ENCODE measurements at regions not wholly inside any gene's neighbourhood (a gene's known extent, or its start where the extent isn't known, plus 50 kb on each side); places are given as distances from the start of the nearest gene placed in this dataset.

DNA sequence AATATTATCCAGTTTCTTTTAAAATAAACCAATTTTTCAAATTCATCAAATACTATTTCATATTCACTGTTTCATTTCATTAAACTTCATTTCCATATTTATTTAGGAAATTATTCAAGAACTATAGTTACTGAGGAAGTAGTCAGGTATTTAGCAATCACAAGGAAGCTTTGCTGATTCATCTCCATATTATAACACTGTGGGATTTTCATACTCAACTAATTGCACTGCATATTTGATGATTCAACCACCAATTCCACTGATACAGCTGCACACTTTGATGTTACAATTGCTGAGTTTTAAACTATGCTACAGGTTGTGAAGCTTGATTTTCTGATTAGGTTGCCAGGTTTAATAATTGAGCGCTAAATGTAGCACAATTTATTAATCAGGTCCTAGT lies 556.8 kb upstream of the SLITRK1 start:
- no peak for DNase-seq

DNA sequence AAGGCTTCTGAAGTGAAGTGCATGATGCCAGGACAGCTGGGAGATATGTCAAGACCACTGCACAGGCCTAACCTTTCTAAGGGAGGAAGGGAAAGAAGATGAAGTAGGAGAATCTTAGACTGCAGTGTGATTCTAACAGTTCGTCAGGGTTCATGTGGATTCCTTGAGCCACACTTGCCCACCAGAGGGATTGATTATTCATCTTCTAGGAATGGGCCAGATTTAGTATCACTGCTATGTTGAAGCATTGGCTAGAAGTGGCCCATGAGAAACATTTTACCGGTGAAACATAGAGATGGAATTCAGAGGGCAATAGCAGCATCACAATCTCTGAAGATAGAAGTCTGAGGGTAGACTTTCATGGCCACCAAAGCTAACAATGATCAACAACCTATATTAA lies 550.8 kb upstream of the SLITRK1 start:
- DNase-seq = no peak

DNA sequence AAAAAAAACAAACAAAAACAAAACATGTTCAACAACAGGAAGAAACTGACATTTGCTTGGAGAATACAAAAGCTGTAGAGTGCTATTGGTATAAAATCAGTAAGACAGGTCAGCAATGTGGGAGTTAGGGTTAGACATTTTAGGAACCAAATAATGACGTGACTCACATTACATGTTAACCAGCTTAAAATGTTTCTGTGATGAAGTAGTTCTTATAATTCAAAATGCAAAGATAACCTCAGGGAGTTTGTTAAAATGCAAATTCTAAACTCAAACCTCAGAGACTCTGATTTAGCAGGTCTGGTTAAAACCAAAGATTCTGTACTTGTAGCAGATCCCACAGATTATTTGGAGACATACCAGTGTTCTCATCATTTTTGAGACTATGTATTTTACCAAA lies 549.4 kb upstream of the SLITRK1 start:
- no peak for DNase-seq

DNA sequence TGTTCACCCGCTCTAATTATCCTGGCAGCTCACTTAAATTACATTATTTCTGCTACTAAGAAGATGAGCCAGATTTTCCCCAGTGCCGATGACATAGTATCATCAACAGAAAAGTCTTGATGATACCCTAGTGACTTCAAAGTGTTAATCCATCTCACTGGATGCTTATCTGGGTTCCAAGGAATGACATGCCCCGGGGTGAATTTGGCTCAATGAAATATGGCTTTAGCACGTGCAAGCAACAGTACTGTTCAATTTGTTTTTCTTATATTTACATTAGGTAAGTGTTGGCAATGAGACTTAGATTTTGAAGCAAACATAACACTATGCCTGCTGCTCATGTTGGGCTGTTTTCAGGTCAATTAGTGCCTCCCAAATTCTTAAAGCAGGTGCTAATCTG lies 548.2 kb upstream of the SLITRK1 start:
- DNase-seq = no peak

DNA sequence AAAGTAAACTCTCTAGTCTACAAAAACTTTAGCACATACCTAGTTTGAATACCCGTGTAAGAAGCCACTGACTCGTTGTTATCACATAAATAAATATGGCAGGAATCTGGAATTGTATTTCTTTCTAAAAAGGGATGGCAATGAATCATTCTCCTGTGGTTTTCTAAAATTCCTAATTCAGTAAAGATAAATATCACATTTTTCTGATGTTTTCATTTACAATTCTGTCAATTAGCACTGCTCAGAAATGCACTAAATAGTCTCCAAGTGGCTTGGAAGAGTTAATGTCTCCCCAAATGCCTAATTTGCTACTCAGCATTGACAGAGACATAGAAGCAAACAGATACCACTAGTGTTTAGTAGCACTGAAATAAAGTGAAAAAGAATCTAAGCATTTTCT lies 547.7 kb upstream of the SLITRK1 start:
- no peak for DNase-seq

DNA sequence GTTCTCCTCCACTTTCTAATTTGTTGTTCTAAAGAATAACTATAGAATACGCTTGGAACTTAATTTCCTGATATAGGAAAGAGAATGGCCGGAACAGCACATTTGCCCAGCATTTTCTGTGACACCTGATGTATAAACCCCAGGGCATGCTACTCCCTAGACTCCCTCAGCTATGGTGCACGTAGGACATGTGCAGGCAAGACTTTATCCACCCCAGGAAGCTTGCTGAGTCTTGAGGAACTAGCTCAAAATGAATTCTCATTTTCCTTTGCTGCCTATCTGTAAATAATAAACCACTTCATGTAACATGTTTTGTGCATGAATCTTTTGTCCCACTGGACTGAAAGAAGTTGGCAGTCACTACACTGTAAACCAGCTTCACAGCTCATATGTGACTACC lies 535.8 kb upstream of the SLITRK1 start:
- DNase-seq = no peak

DNA sequence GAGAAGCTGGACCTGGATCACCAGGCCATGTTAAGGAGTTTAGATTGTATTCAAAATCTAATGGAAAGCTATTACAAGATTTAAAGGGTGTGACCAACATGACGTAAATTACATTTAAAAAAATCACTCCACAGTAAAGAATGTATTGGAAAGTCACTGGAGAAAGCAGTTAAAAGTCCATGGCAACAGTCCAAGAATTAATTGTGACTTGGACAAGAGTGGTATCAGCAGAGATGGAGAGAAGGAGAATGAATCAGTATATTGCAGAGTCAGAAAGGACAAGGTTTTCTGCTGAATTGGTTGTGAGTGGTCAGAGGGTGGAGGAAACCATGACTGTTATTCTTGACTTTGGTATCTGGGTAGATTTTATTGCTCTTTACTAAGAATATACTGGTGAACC lies 535.1 kb upstream of the SLITRK1 start:
- no peak for DNase-seq

DNA sequence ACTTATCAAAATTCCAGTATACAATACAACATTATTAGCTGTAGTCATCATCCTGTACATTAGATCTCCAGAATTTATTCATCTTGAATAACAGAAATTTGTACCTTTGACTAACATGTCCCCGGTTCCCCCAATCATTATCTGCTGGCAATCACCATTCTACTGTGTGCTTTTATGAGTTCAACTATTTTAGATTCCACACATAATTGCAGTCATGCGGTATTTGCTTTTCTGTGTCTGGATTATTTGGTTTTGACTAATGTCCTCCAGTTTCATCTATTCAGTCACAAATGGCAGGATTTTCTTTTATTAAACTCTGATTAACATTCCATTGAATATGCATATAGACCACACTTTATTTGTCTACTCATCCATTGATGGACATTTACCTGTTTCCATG lies 530.7 kb upstream of the SLITRK1 start:
- no peak for DNase-seq

DNA sequence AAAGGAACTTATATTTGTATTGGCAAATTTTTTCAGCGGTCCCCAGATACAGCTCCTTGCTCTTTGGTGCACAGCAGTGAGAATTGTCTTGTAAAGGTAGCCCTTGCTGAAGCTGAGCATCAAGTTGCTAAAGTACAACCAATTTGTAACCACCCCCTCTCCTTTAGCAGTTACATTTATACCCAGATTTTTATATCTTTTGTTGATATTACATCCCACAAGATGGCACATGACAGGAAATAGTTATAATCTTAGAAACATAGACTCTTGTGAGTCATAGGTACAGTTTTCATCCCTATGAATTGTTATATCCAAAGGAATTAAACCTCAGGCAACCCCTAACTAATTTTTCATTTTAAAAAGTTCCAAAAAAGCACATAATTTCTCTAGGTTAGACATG lies 523.0 kb upstream of the SLITRK1 start:
- DNase-seq = no peak

DNA sequence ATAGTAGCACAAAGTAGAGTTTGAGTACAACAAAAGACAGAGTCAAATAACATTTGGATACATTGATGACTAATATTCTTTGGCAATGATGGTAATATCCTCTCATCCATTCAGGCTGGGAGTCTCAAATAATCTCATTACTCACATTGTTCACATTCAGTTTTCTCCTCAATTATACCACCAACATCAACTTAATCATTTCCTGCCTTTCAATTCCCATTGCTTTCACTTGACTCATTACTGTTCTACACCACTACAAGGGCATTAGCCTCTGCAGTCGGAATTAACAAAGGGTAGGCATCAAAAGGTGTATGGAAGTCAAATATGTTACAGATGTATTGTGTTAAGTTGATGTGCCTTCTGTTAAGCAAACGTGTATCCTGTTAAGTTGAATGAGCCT lies 518.4 kb upstream of the SLITRK1 start:
- no peak for DNase-seq

DNA sequence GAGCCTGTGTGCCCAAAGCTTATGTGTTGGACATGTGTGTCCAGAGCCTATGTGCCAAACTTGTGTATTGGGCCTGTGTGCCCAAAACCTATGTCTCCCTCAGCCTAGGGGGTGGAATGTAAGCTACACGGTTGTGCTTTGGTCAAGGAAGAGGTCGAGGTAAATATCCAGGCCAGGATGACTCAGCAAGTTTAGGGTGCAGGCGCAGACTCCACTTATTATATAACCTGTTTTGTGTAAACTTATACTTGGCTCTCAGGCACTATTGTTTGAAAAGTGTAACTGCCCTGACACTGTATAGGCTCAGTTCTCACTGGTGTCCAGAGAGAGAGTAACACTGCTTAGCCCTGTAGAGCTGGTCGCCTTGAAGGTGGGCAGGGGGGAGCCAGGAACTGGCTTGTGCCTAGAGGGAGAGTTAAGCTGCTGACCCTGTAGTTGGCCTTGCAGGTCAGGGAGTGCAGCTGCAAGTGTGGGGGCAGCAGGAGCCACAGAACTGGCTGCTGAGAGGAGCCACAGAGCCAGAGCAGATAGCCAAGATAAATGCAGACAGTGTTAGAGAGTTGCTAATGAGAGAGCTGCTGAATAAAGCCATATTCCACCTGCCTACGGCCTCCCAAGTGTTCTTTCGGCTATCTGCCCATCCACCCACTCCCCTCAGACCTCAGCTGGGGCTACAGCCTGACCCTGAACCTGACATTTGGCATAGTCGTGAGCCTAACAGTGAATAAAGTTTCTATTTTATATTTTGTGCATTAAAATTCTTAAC lies 517.2 kb upstream of the SLITRK1 start:
- no peak for DNase-seq

DNA sequence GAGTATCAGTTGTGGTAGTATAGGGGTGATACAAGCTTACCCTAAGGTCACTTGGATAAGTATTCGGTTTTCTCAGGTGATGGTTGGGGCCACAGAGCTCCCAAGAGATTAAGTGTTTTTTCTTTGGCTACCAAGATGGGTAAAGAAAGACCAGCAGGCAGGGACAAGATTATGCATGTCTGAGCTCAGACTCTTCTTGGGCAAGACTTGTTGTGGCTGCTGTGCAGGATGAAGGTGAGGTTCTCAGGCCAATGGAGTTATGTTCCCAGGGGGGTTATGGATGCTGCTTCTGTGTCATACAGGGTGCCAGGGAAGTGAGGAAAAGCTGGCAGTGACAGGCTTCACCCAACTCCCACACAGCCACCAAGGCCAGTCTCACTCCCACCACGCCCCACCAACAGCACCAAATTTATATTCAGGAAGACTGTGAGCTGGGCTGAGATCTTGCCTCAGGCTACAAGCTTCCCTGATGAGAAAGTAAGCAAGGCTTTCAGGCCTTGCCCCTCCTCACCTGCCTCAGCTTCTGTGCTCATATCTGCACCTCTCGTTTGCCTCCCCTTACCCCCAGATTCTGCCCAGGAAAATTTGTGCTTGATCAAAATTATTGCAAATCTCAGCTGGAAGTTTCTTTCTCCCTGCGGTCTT lies 511.8 kb upstream of the SLITRK1 start:
- no peak for DNase-seq

DNA sequence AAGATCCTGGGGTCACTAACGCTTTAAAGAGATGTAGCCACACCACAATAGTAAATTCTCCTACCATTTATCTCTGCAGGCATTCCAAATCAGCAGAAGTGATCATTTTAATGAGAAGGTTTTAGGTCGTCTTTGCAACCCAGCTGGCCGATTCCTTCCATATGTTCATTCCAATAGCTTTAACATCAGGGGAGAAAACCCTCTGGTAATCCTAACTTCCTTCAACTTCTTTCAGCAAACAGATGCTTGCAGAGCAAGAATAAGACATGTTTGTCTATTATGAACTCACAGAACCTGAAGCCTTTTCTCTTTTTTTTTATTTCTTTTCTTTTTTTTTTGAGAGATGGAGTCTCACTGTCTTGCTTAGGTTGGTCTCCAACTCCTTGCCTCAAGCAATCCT lies 498.6 kb upstream of the SLITRK1 start:
- DNase-seq = peak; percentile 9

DNA sequence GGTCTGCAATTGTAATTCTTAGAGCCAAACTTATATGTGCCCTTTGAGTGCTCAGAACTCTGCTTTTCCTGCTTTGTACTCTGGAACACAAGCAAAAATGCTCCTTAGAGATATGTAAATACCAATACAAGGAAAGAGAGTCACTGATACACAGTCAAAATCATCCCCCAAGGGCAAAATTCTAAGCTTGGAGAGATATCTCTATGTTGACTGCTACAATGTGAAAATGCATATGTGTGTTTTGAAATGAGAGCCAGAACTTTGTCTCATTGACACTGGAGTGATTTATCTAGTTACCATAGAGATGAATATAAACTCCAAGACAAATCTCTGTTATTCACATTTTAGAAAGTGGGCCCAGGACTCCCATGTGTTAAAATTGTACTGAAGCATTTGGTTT lies 494.8 kb upstream of the SLITRK1 start:
- DNase-seq = peak; percentile 72

DNA sequence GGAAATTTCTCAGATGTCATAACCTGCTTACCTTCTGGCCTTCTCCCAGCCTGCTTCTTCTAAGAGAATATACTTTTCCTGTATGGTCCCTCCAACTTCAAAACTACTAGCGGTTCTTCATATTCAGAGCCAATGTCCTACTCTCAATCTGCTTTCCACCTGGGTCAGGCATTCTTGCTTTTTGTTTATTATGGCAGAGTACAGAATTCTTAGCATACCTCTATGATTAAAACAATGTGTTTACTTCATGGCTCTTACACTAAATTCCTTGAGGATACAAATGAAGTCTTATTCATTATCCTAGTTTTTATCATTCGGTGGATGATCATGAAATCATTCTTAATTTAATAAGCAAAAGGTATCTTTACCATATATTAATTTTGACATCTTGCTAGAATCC lies 484.2 kb upstream of the SLITRK1 start:
- DNase-seq = no peak

DNA sequence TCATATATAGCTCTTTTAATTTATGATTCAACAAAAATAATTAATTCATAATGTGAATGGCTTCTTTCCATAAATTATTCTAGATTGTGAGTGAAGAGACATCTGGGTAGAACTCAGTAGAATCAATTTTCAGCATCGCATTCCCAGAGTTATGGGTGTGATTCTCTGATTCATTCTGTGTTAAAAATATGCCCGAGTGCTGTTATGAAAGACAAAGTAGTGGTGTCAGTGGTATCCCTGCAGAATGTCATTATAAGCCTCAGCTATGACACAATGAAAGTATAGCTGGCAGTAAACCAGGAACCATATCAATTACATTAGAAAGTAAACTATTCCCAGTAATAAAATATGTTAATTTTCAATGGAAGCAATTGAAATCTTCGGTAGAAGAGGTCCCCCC lies 480.5 kb upstream of the SLITRK1 start:
- no peak for DNase-seq

DNA sequence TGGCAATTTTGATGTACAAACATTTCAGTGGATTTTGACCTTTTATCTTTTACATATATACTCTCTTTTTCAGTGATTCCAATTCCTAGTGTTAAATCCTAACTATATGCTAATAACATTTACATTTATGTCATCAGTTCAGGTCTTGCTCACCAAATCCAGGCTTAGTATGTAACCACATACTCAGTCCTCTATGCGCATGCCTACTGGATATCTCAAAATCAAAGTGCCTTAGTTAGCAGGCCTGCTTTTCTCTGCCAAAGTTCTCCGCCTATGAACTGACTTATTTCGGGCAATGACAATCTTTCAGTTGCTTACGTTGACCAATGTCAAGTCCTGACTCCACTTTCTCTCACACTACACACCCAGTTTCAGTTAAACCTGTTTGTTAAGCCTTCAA lies 478.5 kb upstream of the SLITRK1 start:
- DNase-seq = no peak

DNA sequence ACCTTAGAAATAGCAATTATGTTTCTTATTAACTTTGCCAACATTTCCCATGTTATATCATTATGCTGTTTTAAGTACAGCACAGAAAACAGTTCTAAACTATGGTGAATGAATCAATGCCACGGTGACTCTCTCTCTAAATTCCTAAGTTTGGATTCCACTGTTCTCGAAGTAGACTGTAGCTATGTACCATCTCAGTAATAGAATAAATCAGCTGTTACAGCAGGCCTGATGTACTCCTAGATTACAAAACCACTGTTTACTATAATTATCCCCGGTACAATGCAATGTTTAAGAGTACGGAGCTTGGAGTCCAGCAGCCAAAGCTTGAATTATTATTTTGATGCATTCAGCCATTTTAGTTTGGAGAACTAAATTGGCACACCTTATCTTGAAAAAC lies 476.3 kb upstream of the SLITRK1 start:
- DNase-seq = no peak

DNA sequence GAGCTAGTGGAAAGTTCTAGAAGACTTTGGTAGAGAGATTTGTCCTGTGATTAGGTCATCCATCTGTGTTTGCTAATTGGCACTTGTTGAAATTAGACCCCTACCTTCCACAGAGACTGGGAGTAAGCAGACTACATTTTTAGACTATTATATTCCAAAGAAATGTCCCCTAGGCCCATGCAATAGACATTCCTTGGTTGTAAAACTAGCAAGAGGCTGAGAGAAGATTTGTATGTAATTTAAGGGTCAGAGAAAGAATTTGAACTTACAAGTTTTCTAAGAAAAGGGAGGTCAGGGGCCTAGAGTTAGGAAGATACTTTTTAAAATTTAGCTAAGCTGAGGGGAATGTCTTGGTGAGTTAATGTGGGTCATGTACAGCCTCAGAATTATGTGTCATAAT lies 470.7 kb upstream of the SLITRK1 start:
- no peak for DNase-seq

DNA sequence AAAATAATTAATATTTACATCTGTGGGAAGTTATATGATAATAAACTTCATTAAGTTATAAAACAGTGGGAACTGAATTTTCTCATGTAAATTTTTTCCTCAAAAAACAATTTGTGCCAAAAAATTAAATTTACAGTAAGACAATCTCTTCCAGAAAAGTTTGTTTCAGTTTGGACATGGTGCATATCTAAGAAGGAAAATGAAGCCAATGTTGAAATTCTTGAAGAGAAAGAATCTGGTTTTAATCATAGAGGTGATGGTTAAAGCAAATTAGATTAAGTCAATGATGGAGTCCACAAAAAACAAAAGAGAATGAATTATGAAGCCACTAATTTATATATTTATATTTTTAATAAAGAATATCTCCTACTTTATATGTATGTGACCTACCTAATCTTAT lies 457.2 kb upstream of the SLITRK1 start:
- DNase-seq = no peak

DNA sequence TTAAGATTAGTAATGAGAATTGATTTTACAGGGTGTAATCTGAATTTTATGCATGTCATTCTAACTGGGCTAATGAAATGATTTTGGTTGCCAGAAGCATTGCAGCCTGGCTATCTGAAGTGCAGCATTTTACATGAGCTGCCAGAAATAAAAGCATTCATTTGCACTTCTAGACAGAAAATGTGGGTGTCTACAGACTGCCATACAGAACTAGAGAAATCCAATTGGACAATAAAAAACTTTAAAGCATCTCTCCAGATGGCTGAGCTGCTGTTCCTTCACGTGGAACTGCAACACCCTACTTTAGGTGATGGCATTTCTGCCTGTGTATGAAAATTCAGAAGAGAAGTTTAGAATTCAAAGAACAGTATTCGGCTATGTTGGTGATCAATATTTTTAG lies 450.1 kb upstream of the SLITRK1 start:
- no peak for DNase-seq

DNA sequence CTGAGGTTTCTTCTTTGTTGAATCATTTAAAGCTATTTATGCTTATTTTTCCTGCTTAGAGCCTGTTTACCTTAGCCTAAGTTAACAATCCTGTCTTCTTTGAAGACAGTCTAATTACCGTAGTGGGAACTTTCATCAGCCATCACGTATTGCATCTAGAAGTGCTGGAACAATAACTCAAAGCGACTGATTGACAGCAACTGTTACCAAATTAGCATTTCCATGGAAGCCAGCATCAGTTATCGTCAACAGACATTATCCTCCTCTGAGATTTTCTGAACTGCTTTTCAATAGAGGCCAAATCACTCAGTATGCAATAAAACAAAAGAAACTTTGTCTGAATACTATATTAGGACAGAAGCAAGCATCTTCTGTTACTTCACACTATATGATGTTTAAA lies 433.3 kb upstream of the SLITRK1 start:
- peak; percentile 11 for DNase-seq

DNA sequence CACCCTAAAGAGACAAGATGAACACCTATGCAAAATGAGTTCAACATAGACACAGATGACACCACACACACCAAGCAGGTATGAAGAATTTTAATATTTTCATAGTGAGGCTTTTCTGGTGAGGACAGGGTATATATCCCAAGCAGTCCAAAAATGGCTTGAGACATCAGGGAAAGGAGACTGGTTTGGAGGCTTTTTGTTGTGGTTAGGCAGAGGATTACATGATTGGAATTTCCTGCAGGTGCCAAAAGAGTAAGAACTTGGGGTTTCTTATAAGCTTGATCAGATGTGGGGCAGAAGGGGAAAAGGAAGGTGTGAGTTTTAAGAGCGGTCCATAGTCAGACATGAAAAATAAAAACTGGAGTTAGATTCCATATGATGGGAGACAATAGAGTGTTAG lies 420.8 kb upstream of the SLITRK1 start:
- DNase-seq = no peak

DNA sequence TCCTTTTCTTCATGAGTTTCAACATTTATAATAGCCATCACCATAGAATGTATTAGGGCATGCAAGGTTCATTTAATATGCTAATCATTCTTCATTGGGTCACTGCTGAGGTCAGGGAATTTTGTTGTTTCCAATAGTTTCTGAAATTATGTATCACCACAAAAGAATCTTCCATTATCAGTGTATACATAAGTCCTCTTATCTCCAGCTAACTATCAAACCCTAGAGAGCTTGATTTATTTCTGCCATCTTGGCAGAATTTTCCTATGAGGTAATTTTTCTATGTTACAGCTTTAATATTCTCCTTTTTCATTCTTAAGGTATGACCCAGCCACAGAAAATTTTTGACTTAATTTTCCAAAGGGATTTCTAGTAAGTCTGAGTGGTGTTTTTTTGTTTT lies 415.0 kb upstream of the SLITRK1 start:
- DNase-seq = no peak

DNA sequence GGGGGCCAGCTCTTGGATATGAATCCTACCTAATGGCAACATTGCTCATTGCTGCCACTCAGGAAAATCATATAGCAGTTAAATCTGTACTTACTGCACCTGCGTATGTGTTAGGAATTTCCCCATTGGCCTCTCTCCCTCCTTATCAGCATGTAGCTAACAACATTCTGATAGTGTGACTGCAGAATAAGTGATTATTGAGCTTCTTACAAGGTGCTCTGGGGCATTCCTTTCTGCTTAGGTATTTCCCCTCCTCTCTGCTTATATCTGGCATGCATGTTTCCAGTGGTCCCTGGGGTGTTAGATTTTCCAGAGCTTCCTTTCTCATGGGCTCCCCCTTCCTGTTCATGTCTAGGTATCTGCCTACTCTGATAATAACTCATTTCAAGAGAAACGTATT lies 414.1 kb upstream of the SLITRK1 start:
- no peak for DNase-seq

Measured in tongue (tissue), 1 donor.